Lower leg skin (tissue), 3 donors: ENCODE measurements at regions not wholly inside any gene's neighbourhood (a gene's known extent, or its start where the extent isn't known, plus 50 kb on each side); places are given as distances from the start of the nearest gene placed in this dataset.

Source experiments
- POLR2A ChIP-seq, 2 donors: fragments of 450-650 bp; IDR thresholded peaks; one replicate each; pipeline ENCODE4 v1.6.1; 2016 to 2017; ENCODE audit warnings: antibody characterized with exemption in 2 of 2, mild to moderate bottlenecking in 1 of 2, moderate library complexity in 1 of 2
- TF ChIP-seq, protein P1 (sequence below), 3 donors: fragments of 450-650 bp; IDR thresholded peaks; one replicate each; pipeline ENCODE4 v1.5.1; 2016; ENCODE audit warnings: antibody characterized with exemption in 3 of 3, mild to moderate bottlenecking in 3 of 3, moderate library complexity in 2 of 3

DNA sequence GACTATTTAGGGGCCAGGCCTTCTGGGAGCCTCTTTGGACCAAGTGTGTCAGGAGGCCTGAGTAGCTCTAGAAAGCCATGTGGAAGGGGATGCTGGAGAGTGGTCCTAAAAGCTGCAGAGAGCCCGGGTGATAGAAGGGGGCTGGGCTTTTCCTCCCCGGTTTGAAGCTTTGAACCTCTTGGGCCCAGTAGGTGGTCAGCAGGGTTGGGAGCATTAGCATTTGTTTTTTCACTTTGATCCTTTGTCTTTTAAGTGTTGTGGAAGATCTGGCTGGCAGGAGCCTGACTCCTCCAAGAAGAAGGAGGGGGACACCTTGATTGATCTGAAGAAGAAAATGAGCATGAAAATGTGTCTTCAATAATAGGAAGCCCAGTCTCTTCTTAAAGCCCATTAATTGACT, 596.6 kb downstream of the INSC start:
- TF ChIP-seq, protein P1, sequence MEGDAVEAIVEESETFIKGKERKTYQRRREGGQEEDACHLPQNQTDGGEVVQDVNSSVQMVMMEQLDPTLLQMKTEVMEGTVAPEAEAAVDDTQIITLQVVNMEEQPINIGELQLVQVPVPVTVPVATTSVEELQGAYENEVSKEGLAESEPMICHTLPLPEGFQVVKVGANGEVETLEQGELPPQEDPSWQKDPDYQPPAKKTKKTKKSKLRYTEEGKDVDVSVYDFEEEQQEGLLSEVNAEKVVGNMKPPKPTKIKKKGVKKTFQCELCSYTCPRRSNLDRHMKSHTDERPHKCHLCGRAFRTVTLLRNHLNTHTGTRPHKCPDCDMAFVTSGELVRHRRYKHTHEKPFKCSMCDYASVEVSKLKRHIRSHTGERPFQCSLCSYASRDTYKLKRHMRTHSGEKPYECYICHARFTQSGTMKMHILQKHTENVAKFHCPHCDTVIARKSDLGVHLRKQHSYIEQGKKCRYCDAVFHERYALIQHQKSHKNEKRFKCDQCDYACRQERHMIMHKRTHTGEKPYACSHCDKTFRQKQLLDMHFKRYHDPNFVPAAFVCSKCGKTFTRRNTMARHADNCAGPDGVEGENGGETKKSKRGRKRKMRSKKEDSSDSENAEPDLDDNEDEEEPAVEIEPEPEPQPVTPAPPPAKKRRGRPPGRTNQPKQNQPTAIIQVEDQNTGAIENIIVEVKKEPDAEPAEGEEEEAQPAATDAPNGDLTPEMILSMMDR (IDR thresholded peaks at IDR 0.05): no peak
- TF ChIP-seq POLR2A (IDR thresholded peaks at IDR 0.05): no peak
